Caco-2 (cell line): ENCODE measurements at regions not wholly inside any gene's neighbourhood (a gene's known extent, or its start where the extent isn't known, plus 50 kb on each side); places are given as distances from the start of the nearest gene placed in this dataset.

Source experiments
- BruUV-seq: library from RNA; stranded (reverse); fragments of 400-500 nt; replicated peaks from 2 replicates; lab custom pipeline; 2021; lab: Mats Ljungman, UMichigan
- CTCF ChIA-PET: fragments of 300-600 bp; sonication (Branson Sonifier 250); formaldehyde crosslinking; loops from one replicate; lab custom pipeline; 2022; ENCODE audit warnings: antibody characterized with exemption; lab: Charles Lee
- POLR2A ChIA-PET: fragments of 300-600 bp; sonication (Branson Sonifier 250); formaldehyde crosslinking; loops from one replicate; lab custom pipeline; 2022; ENCODE audit warnings: antibody characterized with exemption; lab: Charles Lee
- DNase-seq, 2 experiments: peaks; one replicate each; pipeline versions ENCODE4 v3.0.0 to v3.0.0-alpha.2; 2020 to 2022
- H3K27me3 ChIP-seq: replicated peaks from 2 replicates; pipeline ENCODE4 v1.6.0; 2011; ENCODE audit warnings: low read length; ENCODE audit not compliant: control insufficient read depth, insufficient read depth
- H3K36me3 ChIP-seq: 2 replicates; pipeline ENCODE4 v1.5.1; 2011; ENCODE audit warnings: low read length; ENCODE audit not compliant: control insufficient read depth, insufficient read depth
- H3K4me1 ChIP-seq: fragments of 250-450 bp; sonication (Bioruptor Pico); 2 replicates; pipeline ENCODE4 v1.5.1; 2020; ENCODE audit warnings: mild to moderate bottlenecking
- H3K4me3 ChIP-seq: 2 replicates; pipeline ENCODE4 v1.5.1; 2011; ENCODE audit warnings: low read depth, mild to moderate bottlenecking, control low read depth, low read length
- H3K9me3 ChIP-seq: fragments of 250-450 bp; sonication (Bioruptor Pico); 2 replicates; pipeline ENCODE4 v1.5.1; 2020; ENCODE audit warnings: mild to moderate bottlenecking, moderate library complexity
- H3K27ac Mint-ChIP-seq: one replicate; pipeline ENCODE4 v1.8.0; 2022; ENCODE audit warnings: mixed read lengths; ENCODE audit not compliant: unreplicated experiment
- H3K27me3 Mint-ChIP-seq: one replicate; pipeline ENCODE4 v1.8.0; 2022; ENCODE audit warnings: mixed read lengths; ENCODE audit not compliant: insufficient read depth, unreplicated experiment
- H3K36me3 Mint-ChIP-seq: one replicate; pipeline ENCODE4 v1.8.0; 2022; ENCODE audit warnings: mild to moderate bottlenecking, mixed read lengths; ENCODE audit not compliant: insufficient read depth, unreplicated experiment
- H3K4me1 Mint-ChIP-seq: one replicate; pipeline ENCODE4 v1.8.0; 2022; ENCODE audit warnings: low read depth, mixed read lengths; ENCODE audit not compliant: unreplicated experiment
- H3K4me3 Mint-ChIP-seq: one replicate; pipeline ENCODE4 v1.8.0; 2022; ENCODE audit warnings: mild to moderate bottlenecking, moderate library complexity, mixed read lengths; ENCODE audit not compliant: unreplicated experiment
- H3K9me3 Mint-ChIP-seq: one replicate; pipeline ENCODE4 v1.8.0; 2022; ENCODE audit warnings: mixed read lengths; ENCODE audit not compliant: unreplicated experiment
- CTCF ChIP-seq, 2 experiments: fragments of 200-600 bp in 1 of 2; IDR thresholded peaks; 1 replicate in 1 of 2; 2 replicates in 1 of 2; pipeline versions ENCODE4 v1.5.1 to v1.8.0; 2011 to 2022; ENCODE audit warnings: antibody characterized with exemption in 1 of 2, control low read depth in 1 of 2, inconsistent platforms in 1 of 2, low read depth in 1 of 2, low read length in 1 of 2, mild to moderate bottlenecking in 1 of 2, moderate library complexity in 1 of 2; ENCODE audit not compliant: insufficient read depth in 1 of 2, severe bottlenecking in 1 of 2, unreplicated experiment in 1 of 2
- intact Hi-C: fragments of 100-400 bp; cut with micrococcal nuclease; formaldehyde crosslinking; loops from one replicate; pipeline ENCODE4 v1.10.0; 2022; ENCODE audit not compliant: unreplicated experiment

GRCh38 chr5:28488752-28489151, 1450.4 kb upstream of the CDH9 start:
- Mint-ChIP-seq H3K27me3 (no peaks in the 10 kb centered on the region), H3K9me3 (no peaks in the 10 kb centered on the region), H3K27ac (no peak overlapping the region), H3K4me1 (no peaks in the 10 kb centered on the region), H3K36me3 (no peaks in the 10 kb centered on the region), H3K4me3 (no peak overlapping the region)
- CTCF ChIA-PET: no interaction called here
- Histone ChIP-seq H3K4me3 (no peak overlapping the region), H3K4me1 (no peaks in the 10 kb centered on the region), H3K36me3 (no peaks in the 10 kb centered on the region), H3K9me3 (no peaks in the 10 kb centered on the region), H3K27me3 (no peaks in the 10 kb centered on the region)
- no peak for TF ChIP-seq CTCF (IDR thresholded peaks at IDR 0.05; ENCODE audit: insufficient read depth in 1 of 2, low read depth in 1 of 2, low read length in 1 of 2, severe bottlenecking in 1 of 2, unreplicated experiment in 1 of 2)
- BruUV-seq: no TSS peak
- POLR2A ChIA-PET: no interaction called here
- intact Hi-C loops: no loop called here
- DNase-seq: no peak

- intact Hi-C loops: no loop called here
- Histone ChIP-seq H3K9me3 (no peaks in the 10 kb centered on the region), H3K27me3 (no peaks in the 10 kb centered on the region), H3K4me3 (no peak overlapping the region), H3K36me3 (no peaks in the 10 kb centered on the region), H3K4me1 (no peaks in the 10 kb centered on the region)
- no peaks in the 10 kb centered on the region for H3K27me3 Mint-ChIP-seq
- H3K27ac Mint-ChIP-seq: no peak overlapping the region
- ChIA-PET POLR2A (no interaction called here), CTCF (no interaction called here)
- no peak overlapping the region for H3K4me3 Mint-ChIP-seq
- no peak for TF ChIP-seq CTCF (IDR thresholded peaks at IDR 0.05; ENCODE audit: insufficient read depth in 1 of 2, low read depth in 1 of 2, low read length in 1 of 2, severe bottlenecking in 1 of 2, unreplicated experiment in 1 of 2)
- DNase-seq: no peak
- H3K36me3 Mint-ChIP-seq: no peaks in the 10 kb centered on the region
- BruUV-seq: no TSS peak
- no peaks in the 10 kb centered on the region for H3K9me3 Mint-ChIP-seq
- no peaks in the 10 kb centered on the region for H3K4me1 Mint-ChIP-seq
Observed at GRCh38 chr5:28483327-28484025, 1445.1 kb upstream of the CDH9 start.

DNA sequence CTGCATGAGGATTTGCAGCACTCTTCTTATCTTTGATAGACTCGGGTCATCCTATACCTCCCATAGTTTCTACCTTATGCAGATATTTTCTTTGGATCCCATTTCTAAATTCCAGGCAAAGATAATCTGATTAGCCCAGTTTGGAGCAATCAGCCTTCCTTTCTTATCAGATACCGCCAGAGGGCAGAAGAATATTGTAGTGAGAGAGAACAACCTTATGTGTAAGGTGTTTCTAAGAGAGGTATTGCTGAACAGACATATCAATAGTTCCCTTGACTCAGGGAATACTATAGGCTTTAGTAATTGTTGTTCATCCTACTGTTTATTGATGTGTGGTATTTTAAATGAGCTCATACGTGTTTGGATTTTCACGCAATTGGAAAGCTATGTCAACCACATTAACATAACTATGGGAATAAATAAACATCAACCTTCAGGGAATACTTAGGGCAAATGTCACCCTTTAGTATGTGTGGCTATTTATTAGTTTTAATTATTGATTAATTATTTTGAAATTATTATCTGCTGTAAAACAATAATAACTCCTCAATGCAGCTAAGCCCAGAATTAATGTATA, 1435.2 kb upstream of the CDH9 start:
- Mint-ChIP-seq H3K4me3 (no peak overlapping the region), H3K27ac (no peak overlapping the region), H3K9me3 (no peaks in the 10 kb centered on the region), H3K4me1 (no peaks in the 10 kb centered on the region), H3K36me3 (no peaks in the 10 kb centered on the region), H3K27me3 (no peaks in the 10 kb centered on the region)
- CTCF ChIA-PET: interaction anchor here (0.9 kb wide), 1 partner anchor 102 kb away, joined by 3 read pairs; no protein-coding TSS in a partner anchor
- Histone ChIP-seq H3K4me1 (no peaks in the 10 kb centered on the region), H3K9me3 (no peaks in the 10 kb centered on the region), H3K36me3 (no peaks in the 10 kb centered on the region), H3K27me3 (no peaks in the 10 kb centered on the region), H3K4me3 (no peak overlapping the region)
- intact Hi-C loops: loop anchor here (1.0 to 5.0 kb wide), 2 partner anchors 104 to 293 kb away; no protein-coding TSS in a partner anchor
- BruUV-seq: no TSS peak
- POLR2A ChIA-PET: no interaction called here
- TF ChIP-seq CTCF (IDR thresholded peaks at IDR 0.05; ENCODE audit: insufficient read depth in 1 of 2, low read depth in 1 of 2, low read length in 1 of 2, severe bottlenecking in 1 of 2, unreplicated experiment in 1 of 2): no peak
- DNase-seq: no peak
